ENCODE measurements at regions not wholly inside any gene's neighbourhood (a gene's known extent, or its start where the extent isn't known, plus 50 kb on each side); places are given as distances from the start of the nearest gene placed in this dataset.

GRCh38 chr6:44649365-44650025 is 262.0 kb downstream of the CDC5L start:
- no peak for DNase-seq (ENCODE audit: extremely low read depth, insufficient read length)
- Histone ChIP-seq H3K4me3 (replicated peaks; ENCODE audit: low read depth, low read length) (no peak overlapping the region), H3K27me3 (replicated peaks; ENCODE audit: control insufficient read depth, insufficient read depth, low read length) (no peaks in the 10 kb centered on the region; the same call in none of the 2 replicates), H3K36me3 (ENCODE audit: control insufficient read depth, insufficient read depth, low read length) (no peaks in the 10 kb centered on the region)
- no peak for TF ChIP-seq CTCF (IDR thresholded peaks at IDR 0.05; ENCODE audit: insufficient read depth, low read length, poor library complexity, severe bottlenecking)

- no peak for TF ChIP-seq CTCF (IDR thresholded peaks at IDR 0.05; ENCODE audit: insufficient read depth, low read length, poor library complexity, severe bottlenecking)
- H3K36me3 ChIP-seq (ENCODE audit: control insufficient read depth, insufficient read depth, low read length): no peaks in the 10 kb centered on the region
- H3K4me3 ChIP-seq (replicated peaks; ENCODE audit: low read depth, low read length): no peak overlapping the region
- H3K27me3 ChIP-seq (replicated peaks; ENCODE audit: control insufficient read depth, insufficient read depth, low read length): no peaks in the 10 kb centered on the region; the same call in none of the 2 replicates
- no peak for DNase-seq (ENCODE audit: extremely low read depth, insufficient read length)
Observed at GRCh38 chr6:44650495-44650894, 263.0 kb downstream of the CDC5L start.

- no peak overlapping the region for H3K4me3 ChIP-seq (replicated peaks; ENCODE audit: low read depth, low read length)
- no peaks in the 10 kb centered on the region for H3K36me3 ChIP-seq (ENCODE audit: control insufficient read depth, insufficient read depth, low read length)
- no peak for TF ChIP-seq CTCF (IDR thresholded peaks at IDR 0.05; ENCODE audit: insufficient read depth, low read length, poor library complexity, severe bottlenecking)
- DNase-seq (ENCODE audit: extremely low read depth, insufficient read length): no peak
- no peaks in the 10 kb centered on the region; the same call in none of the 2 replicates for H3K27me3 ChIP-seq (replicated peaks; ENCODE audit: control insufficient read depth, insufficient read depth, low read length)
Observed at GRCh38 chr6:44650947-44651346, 263.4 kb downstream of the CDC5L start.

GRCh38 chr6:44651604-44652003 is 264.1 kb downstream of the CDC5L start:
- H3K4me3 ChIP-seq (replicated peaks; ENCODE audit: low read depth, low read length): no peak overlapping the region
- TF ChIP-seq CTCF (IDR thresholded peaks at IDR 0.05; ENCODE audit: insufficient read depth, low read length, poor library complexity, severe bottlenecking): no peak
- no peak for DNase-seq (ENCODE audit: extremely low read depth, insufficient read length)
- H3K36me3 ChIP-seq (ENCODE audit: control insufficient read depth, insufficient read depth, low read length): no peaks in the 10 kb centered on the region
- H3K27me3 ChIP-seq (replicated peaks; ENCODE audit: control insufficient read depth, insufficient read depth, low read length): no peaks in the 10 kb centered on the region; the same call in none of the 2 replicates

- H3K36me3 ChIP-seq (ENCODE audit: control insufficient read depth, insufficient read depth, low read length): no peaks in the 10 kb centered on the region
- no peak overlapping the region for H3K4me3 ChIP-seq (replicated peaks; ENCODE audit: low read depth, low read length)
- TF ChIP-seq CTCF (IDR thresholded peaks at IDR 0.05; ENCODE audit: insufficient read depth, low read length, poor library complexity, severe bottlenecking): no peak
- DNase-seq (ENCODE audit: extremely low read depth, insufficient read length): no peak
- H3K27me3 ChIP-seq (replicated peaks; ENCODE audit: control insufficient read depth, insufficient read depth, low read length): no peaks in the 10 kb centered on the region; the same call in none of the 2 replicates
Observed at GRCh38 chr6:44652547-44652946, 265.0 kb downstream of the CDC5L start.
